Smooth muscle cell (in vitro differentiated cells): ENCODE measurements at regions not wholly inside any gene's neighbourhood (a gene's known extent, or its start where the extent isn't known, plus 50 kb on each side); places are given as distances from the start of the nearest gene placed in this dataset.

Experiments
- DNase-seq: peaks from one replicate; lab custom pipeline; 2025; ENCODE audit not compliant: unreplicated experiment; lab: John Stamatoyannopoulos, UW
- H2AFZ ChIP-seq: fragments of 200-600 bp; sonication (generic); 2 replicates; pipeline ENCODE4 v1.6.0; 2016; ENCODE audit warnings: antibody characterized with exemption, low read depth, mild to moderate bottlenecking
- H3F3A ChIP-seq: fragments of 200-600 bp; sonication (generic); 2 replicates; pipeline ENCODE4 v1.6.0; 2017; ENCODE audit warnings: antibody characterized with exemption, low read depth
- H3K27ac ChIP-seq: fragments of 200-600 bp; sonication (generic); 2 replicates; pipeline ENCODE4 v1.5.1; 2016; ENCODE audit warnings: low read depth, mild to moderate bottlenecking
- H3K27me3 ChIP-seq: fragments of 200-600 bp; sonication (generic); 2 replicates; pipeline ENCODE4 v1.6.1; 2016; ENCODE audit warnings: low read depth, mild to moderate bottlenecking
- H3K36me3 ChIP-seq: fragments of 200-600 bp; sonication (generic); 2 replicates; pipeline ENCODE4 v1.5.1; 2016; ENCODE audit warnings: low read depth
- H3K4me1 ChIP-seq: fragments of 200-600 bp; sonication (generic); 2 replicates; pipeline ENCODE4 v1.5.1; 2016; ENCODE audit warnings: low read depth
- H3K4me2 ChIP-seq: fragments of 200-600 bp; sonication (generic); 2 replicates; pipeline ENCODE4 v1.6.0; 2016; ENCODE audit warnings: mild to moderate bottlenecking
- H3K4me3 ChIP-seq: fragments of 200-600 bp; sonication (generic); 2 replicates; pipeline ENCODE4 v1.5.1; 2016; ENCODE audit warnings: mild to moderate bottlenecking
- H3K79me2 ChIP-seq: fragments of 200-600 bp; sonication (generic); 2 replicates; pipeline ENCODE4 v1.6.0; 2016; ENCODE audit warnings: low read depth, mild to moderate bottlenecking
- H3K9ac ChIP-seq: fragments of 200-600 bp; sonication (generic); 2 replicates; pipeline ENCODE4 v1.6.0; 2016; ENCODE audit warnings: low read depth
- H3K9me3 ChIP-seq: fragments of 200-600 bp; sonication (generic); replicated peaks from 2 replicates; pipeline ENCODE4 v1.5.1; 2016; ENCODE audit warnings: low read depth
- H4K20me1 ChIP-seq: fragments of 200-600 bp; sonication (generic); 2 replicates; pipeline ENCODE4 v1.6.0; 2016; ENCODE audit warnings: low read depth
- WGBS: methylation state at CpG from one replicate; pipeline ENCODE4 v1.1.7; 2016; ENCODE audit warnings: low lambda C conversion rate; 5-methylcytosine and 5-hydroxymethylcytosine counted together
- TF ChIP-seq, protein P1 (sequence below): fragments of 200-600 bp; sonication (generic); IDR thresholded peaks from 2 replicates; pipeline ENCODE4 v1.5.1; 2017; ENCODE audit warnings: borderline replicate concordance, mild to moderate bottlenecking, antibody characterized with exemption; ENCODE audit not compliant: insufficient read depth, poor library complexity, severe bottlenecking

DNA sequence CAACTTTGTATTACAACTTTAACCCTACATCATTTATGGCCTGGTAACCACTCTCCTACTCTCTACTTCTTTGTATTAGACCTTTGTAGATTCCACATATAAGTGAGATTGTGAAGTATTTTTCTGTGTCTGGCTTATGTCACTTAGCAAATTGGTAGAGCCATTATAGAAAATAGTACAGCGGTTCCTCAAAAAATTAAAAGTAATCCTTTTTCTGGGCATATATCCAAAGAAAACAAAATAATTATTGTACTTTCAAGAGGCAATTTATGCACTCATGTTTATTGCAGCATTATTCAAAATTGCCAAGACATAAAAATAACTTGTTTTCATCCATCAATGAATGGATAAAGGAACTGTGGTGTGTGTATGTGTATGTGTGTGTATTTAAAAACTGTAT lies 537.5 kb upstream of the FSIP2 start:
- Histone ChIP-seq H3K4me3 (no peak overlapping the region), H3K79me2 (no peaks in the 10 kb centered on the region), H2AFZ (no peak overlapping the region), H3K4me1 (no peaks in the 10 kb centered on the region), H3K4me2 (no peak overlapping the region), H3K9me3 (no peaks in the 10 kb centered on the region), H3F3A (no peaks in the 10 kb centered on the region), H3K36me3 (no peaks in the 10 kb centered on the region), H4K20me1 (no peaks in the 10 kb centered on the region), H3K27ac (no peak overlapping the region), H3K9ac (no peak overlapping the region), H3K27me3 (no peaks in the 10 kb centered on the region)
- TF ChIP-seq, protein P1, sequence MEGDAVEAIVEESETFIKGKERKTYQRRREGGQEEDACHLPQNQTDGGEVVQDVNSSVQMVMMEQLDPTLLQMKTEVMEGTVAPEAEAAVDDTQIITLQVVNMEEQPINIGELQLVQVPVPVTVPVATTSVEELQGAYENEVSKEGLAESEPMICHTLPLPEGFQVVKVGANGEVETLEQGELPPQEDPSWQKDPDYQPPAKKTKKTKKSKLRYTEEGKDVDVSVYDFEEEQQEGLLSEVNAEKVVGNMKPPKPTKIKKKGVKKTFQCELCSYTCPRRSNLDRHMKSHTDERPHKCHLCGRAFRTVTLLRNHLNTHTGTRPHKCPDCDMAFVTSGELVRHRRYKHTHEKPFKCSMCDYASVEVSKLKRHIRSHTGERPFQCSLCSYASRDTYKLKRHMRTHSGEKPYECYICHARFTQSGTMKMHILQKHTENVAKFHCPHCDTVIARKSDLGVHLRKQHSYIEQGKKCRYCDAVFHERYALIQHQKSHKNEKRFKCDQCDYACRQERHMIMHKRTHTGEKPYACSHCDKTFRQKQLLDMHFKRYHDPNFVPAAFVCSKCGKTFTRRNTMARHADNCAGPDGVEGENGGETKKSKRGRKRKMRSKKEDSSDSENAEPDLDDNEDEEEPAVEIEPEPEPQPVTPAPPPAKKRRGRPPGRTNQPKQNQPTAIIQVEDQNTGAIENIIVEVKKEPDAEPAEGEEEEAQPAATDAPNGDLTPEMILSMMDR: no peak
- DNase-seq: no peak
- 34% methylated on average over 1 of the region's 1 CpG for WGBS

DNA sequence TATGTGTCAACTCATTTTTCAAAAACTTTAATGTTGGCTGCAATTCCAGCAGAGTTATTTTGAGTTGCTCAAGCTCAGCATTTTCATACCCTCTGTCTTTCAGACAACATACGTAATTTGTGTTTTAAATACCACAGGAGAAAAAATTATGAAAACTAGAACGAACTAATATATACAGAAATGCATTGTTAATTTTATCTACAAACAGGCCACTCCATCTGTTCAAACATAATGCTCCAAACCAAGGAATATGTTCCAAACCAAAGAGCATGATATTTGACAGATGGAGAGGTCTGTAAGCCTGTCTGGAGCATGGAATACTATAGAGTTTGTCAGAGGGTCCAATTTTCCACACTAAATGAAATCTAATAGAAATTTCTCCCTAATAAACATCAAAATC lies 536.2 kb upstream of the FSIP2 start:
- Histone ChIP-seq H2AFZ (no peak overlapping the region), H3K36me3 (no peaks in the 10 kb centered on the region), H3K4me1 (no peaks in the 10 kb centered on the region), H3F3A (no peaks in the 10 kb centered on the region), H3K4me2 (no peak overlapping the region), H3K27me3 (no peaks in the 10 kb centered on the region), H3K9ac (no peak overlapping the region), H3K4me3 (no peak overlapping the region), H3K27ac (no peak overlapping the region), H3K9me3 (no peaks in the 10 kb centered on the region), H4K20me1 (no peaks in the 10 kb centered on the region), H3K79me2 (no peaks in the 10 kb centered on the region)
- DNase-seq: no peak
- WGBS: 94% methylated on average over 2 of the region's 2 CpGs
- TF ChIP-seq, protein P1: no peak

DNA sequence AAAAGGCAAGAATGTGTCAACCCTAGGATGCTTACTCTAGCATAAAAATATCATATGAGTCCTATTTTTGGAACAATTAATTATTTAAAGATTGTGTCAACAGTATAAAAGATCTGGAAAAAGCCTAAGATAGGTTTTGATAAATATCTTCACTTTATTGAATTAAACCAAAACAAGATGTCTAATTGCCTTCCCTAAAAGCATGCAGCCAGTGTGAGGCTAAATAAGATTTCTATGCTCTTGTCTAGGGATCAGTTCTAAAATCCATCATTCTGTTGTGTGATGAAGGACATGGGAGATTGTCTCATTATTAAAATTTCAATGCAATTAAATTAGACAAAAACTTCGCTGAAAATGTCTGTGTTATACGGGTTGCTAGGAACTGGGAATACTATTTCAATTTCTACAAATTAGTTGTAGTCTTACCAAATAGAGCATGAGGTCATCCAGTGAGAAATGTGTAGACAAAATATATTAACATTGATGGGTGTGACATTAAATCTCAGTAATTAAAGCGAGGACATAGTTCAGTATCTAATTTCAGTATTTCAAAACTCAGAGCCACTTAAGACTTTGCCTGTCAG lies 535.6 kb upstream of the FSIP2 start:
- Histone ChIP-seq H3K27me3 (no peaks in the 10 kb centered on the region), H3K9me3 (no peaks in the 10 kb centered on the region), H3F3A (no peaks in the 10 kb centered on the region), H3K9ac (no peak overlapping the region), H3K79me2 (no peaks in the 10 kb centered on the region), H3K36me3 (no peaks in the 10 kb centered on the region), H2AFZ (no peak overlapping the region), H3K4me2 (no peak overlapping the region), H4K20me1 (no peaks in the 10 kb centered on the region), H3K4me3 (no peak overlapping the region), H3K4me1 (no peaks in the 10 kb centered on the region), H3K27ac (no peak overlapping the region)
- DNase-seq: no peak
- TF ChIP-seq, protein P1: no peak
- 66% methylated on average over 3 of the region's 3 CpGs for WGBS

DNA sequence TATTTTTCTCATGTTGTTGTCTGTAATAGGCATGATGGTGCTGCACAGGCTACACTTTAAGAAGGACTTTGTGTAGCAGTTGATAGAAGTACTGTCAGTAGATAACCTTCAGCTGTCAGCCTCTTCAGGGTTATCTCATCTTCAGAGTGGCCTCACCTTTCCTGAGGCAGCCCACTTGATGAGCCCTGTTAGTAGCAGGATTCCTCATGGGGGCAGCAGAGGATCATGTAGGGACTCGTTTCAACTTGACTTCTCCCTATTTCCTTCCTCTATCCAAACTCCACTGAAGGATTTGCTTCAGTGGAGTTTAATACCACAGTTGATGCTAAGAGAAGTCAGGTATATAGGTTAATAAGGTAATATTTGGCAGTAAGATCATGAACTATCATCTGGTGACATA lies 530.3 kb upstream of the FSIP2 start:
- no peaks in the 10 kb centered on the region for H3K36me3 ChIP-seq
- H3K9ac ChIP-seq: no peak overlapping the region
- DNase-seq: no peak
- WGBS: 7% methylated on average over 1 of the region's 1 CpG
- no peaks in the 10 kb centered on the region for H3F3A ChIP-seq
- no peak overlapping the region for H3K4me3 ChIP-seq
- H3K27ac ChIP-seq: no peak overlapping the region
- no peaks in the 10 kb centered on the region for H3K9me3 ChIP-seq
- no peaks in the 10 kb centered on the region for H4K20me1 ChIP-seq
- TF ChIP-seq, protein P1: peak; percentile 48
- H3K4me1 ChIP-seq: no peaks in the 10 kb centered on the region
- no peaks in the 10 kb centered on the region for H3K79me2 ChIP-seq
- no peaks in the 10 kb centered on the region for H3K27me3 ChIP-seq
- no peak overlapping the region for H2AFZ ChIP-seq
- no peak overlapping the region for H3K4me2 ChIP-seq
